ENCODE measurements at regions not wholly inside any gene's neighbourhood (a gene's known extent, or its start where the extent isn't known, plus 50 kb on each side); places are given as distances from the start of the nearest gene placed in this dataset.

DNA sequence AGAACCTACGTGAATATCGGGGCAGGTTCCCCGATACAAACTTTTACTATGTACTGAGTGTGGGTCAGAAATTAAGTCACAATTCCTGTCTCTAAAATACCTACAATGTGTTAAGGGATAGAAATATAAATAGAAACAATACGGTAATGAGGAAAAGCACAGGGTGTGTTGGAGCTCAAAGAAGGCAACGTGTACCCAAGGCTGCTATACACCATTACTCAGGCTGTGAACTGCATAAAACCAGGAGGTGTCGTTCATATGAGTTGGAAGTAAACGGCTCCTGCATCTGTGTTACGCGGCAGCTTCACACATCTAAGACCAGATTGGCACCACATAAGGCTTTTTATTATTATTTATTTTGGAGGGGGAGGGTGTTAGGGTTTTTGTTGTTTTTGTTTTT lies 50.1 kb upstream of the TRPM3 start:
- H3K9me2 ChIP-seq (replicated peaks; ENCODE audit: insufficient read depth): no peaks in the 10 kb centered on the region
- no peaks in the 10 kb centered on the region for H3K27me3 ChIP-seq
- H3K4me2 ChIP-seq: no peak overlapping the region
- H3K27ac ChIP-seq: no peak overlapping the region
- no peaks in the 10 kb centered on the region for H3K9me3 ChIP-seq (ENCODE audit: low read depth)
- H3K36me3 ChIP-seq (replicated peaks; ENCODE audit: insufficient read depth, low read depth): no peaks in the 10 kb centered on the region
- no peak overlapping the region for H3K4me3 ChIP-seq
- H3K4me1 ChIP-seq (ENCODE audit: insufficient read depth): no peaks in the 10 kb centered on the region
- H3K79me2 ChIP-seq: no peaks in the 10 kb centered on the region
- no peak for TF ChIP-seq EZH2 (IDR thresholded peaks at IDR 0.05; ENCODE audit: borderline replicate concordance)
- TF ChIP-seq CTCF (IDR thresholded peaks at IDR 0.05; ENCODE audit: poor library complexity): no peak
- TF ChIP-seq EZH2phosphoT487 (IDR thresholded peaks at IDR 0.05; ENCODE audit: low read depth, severe bottlenecking, unreplicated experiment): no peak
- no peak for DNase-seq (ENCODE audit: low spot score)
- no peak overlapping the region for H2AFZ ChIP-seq
- 72% methylated on average over 9 of the region's 9 CpGs for WGBS (ENCODE audit: low lambda C conversion rate, missing lambda C conversion rate)
- no peaks in the 10 kb centered on the region for H4K20me1 ChIP-seq (ENCODE audit: insufficient read depth, poor library complexity, severe bottlenecking)

All from hepatocyte (in vitro differentiated cells).